Epithelial cell of esophagus (primary cell): ENCODE measurements at regions not wholly inside any gene's neighbourhood (a gene's known extent, or its start where the extent isn't known, plus 50 kb on each side); places are given as distances from the start of the nearest gene placed in this dataset.

Source experiments
- DNase-seq: peaks from one replicate; pipeline ENCODE4 v3.0.0; 2010; ENCODE audit warnings: low read depth
- H3K4me3 ChIP-seq: 2 replicates; pipeline ENCODE4 v1.5.1; 2011; ENCODE audit warnings: mild to moderate bottlenecking, low read length, control low read depth
- TF ChIP-seq, protein P1 (sequence below): IDR thresholded peaks from 2 replicates; pipeline ENCODE4 v1.5.1; 2011; ENCODE audit warnings: low read depth, mild to moderate bottlenecking, low read length, control low read depth, inconsistent platforms; ENCODE audit not compliant: insufficient read depth; ENCODE audit errors: missing control alignments

DNA sequence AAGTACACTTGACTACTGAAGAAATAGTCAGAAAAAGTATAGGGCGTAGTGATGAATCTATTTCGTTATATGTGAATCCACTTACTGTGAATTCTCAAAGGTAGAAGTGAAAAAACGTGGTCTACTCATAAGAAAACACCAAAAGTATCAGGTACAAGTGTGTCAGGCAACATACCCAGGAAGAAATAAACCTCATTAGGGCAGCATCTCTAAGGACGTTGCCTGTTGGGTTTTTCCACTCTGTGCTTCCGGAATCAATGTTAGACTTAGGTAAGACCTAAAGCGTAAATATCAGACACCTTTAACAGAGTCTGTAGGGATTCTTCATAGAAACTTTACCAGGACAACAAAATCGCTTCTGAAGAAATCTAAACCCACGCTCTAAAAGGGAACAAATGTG, 607.2 kb upstream of the EPHA7 start:
- TF ChIP-seq, protein P1, sequence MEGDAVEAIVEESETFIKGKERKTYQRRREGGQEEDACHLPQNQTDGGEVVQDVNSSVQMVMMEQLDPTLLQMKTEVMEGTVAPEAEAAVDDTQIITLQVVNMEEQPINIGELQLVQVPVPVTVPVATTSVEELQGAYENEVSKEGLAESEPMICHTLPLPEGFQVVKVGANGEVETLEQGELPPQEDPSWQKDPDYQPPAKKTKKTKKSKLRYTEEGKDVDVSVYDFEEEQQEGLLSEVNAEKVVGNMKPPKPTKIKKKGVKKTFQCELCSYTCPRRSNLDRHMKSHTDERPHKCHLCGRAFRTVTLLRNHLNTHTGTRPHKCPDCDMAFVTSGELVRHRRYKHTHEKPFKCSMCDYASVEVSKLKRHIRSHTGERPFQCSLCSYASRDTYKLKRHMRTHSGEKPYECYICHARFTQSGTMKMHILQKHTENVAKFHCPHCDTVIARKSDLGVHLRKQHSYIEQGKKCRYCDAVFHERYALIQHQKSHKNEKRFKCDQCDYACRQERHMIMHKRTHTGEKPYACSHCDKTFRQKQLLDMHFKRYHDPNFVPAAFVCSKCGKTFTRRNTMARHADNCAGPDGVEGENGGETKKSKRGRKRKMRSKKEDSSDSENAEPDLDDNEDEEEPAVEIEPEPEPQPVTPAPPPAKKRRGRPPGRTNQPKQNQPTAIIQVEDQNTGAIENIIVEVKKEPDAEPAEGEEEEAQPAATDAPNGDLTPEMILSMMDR: no peak
- no peak overlapping the region for H3K4me3 ChIP-seq
- no peak for DNase-seq

DNA sequence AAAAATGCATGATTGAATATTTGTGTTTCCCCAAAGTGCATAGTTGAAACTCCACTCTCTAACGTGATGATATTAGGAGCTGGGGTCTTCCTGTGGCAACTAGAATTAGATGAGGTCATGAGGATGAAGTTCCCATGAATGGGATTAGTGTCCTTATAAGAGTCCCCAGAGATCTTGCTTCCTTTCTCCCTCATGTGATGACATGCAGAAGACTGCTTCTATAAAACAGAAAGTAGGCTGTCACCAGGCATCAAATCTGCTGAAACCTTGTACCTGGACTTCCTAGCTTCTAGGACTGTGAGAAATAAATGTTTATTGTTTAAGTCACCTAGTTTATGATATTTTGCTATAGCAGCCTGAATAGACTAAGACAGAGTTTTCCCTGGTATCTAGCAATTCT, 586.5 kb upstream of the EPHA7 start:
- TF ChIP-seq, protein P1: no peak
- DNase-seq: no peak
- H3K4me3 ChIP-seq: no peak overlapping the region

DNA sequence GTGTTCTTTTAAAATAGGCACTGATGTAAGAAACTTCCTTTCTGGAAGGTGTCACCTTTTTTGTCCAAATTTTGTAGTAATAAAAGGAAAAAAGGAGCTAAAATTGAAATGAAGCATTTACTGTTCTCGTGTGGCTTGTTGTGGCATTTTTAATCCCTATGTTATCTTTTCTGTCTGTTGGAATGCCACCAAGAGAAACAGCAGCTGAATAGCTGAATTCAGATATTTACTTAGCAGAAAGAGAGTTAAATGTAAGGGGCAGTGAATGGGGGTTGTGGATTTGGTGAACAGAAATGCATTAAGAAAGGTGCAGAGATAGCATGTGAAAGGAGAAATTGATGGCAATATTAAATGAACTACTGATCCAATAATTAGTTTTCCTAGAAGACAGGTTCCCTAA, 573.6 kb upstream of the EPHA7 start:
- no peak for DNase-seq
- TF ChIP-seq, protein P1: no peak
- H3K4me3 ChIP-seq: no peak overlapping the region

DNA sequence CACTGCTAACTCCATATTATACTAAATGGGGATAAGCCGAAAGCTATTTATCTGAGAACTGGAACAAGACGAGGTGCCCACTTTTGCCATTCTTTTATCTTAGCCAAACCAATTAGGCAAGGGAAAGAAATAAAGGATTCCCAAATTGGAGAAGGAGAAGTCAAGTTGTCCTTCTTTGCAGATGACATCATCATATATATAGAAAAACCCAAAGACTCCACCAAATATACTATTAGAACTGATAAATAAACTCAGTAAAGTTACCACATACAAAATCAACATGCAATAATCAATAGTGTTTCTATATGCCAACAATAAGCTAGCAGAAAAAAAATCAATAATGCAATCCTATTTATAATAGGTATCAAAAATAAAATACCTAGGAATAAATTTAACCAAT, 570.3 kb upstream of the EPHA7 start:
- H3K4me3 ChIP-seq: no peak overlapping the region
- DNase-seq: no peak
- TF ChIP-seq, protein P1: no peak

DNA sequence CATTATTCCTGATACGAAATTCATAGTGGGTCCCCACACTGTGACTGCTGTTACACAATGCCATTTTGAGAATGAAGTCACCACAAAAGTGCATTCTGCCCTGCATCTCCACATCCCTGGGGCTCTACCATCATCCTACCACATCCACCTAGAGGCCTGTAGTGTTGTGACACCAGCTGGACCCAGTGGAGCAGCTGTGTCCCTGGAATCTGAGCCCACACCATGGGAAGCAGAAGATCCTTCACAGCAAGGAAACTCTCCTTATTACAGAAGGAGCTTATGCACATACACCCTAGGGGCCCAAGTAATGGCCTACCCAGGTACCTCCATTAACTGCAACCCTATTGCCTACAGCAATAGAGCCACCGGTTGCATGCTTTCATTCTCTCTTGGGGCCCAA, 566.6 kb upstream of the EPHA7 start:
- no peak overlapping the region for H3K4me3 ChIP-seq
- no peak for DNase-seq
- TF ChIP-seq, protein P1: no peak

DNA sequence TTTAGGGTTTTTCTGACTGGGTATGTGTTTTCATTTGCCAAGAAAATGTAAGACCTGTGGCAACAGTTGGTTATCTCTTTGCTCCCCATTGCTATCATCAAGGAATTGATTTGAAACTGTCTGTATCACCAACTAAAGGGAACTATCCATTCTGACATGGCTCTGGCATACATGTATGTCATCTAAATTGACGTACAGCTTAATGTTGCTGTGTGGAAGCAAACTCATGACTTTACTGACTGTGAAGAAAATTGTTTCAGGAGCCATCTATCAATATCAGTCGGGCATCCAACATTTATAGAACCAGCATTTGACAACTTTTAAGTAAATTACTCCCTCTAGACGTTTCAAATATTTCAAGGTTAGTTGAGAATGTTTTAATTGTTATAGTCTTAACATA, 555.8 kb upstream of the EPHA7 start:
- no peak overlapping the region for H3K4me3 ChIP-seq
- DNase-seq: no peak
- TF ChIP-seq, protein P1: no peak

DNA sequence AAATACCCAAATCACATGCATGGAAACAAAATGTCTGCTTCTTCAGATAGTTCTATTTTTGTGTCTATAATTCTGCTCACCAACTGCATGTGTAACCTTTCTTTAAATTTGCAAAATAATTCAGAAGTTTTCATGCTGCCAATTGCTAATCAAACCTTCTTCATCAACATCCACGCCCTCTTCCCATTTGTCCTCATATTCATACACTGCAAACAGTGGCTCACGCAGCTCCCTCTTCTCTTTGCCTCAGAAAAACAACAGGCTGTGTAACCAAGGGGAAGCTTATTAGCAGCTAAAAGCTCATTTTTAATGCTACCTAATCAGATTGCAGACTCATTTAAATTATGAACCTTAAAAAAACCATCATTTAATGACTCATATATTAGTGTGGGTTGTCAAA, 555.0 kb upstream of the EPHA7 start:
- TF ChIP-seq, protein P1: no peak
- no peak for DNase-seq
- H3K4me3 ChIP-seq: no peak overlapping the region
